Endothelial cell of umbilical vein (primary cell): ENCODE measurements at regions not wholly inside any gene's neighbourhood (a gene's known extent, or its start where the extent isn't known, plus 50 kb on each side); places are given as distances from the start of the nearest gene placed in this dataset.

Experiments used
- BruUV-seq: library from RNA; stranded (reverse); fragments of 400-500 nt; replicated peaks from 2 replicates; lab custom pipeline; 2021; lab: Mats Ljungman, UMichigan
- CTCF ChIA-PET: fragments of 300-600, 350-600 bp; sonication (Branson Sonifier 250); formaldehyde crosslinking; loops from one replicate; lab custom pipeline; 2021; ENCODE audit warnings: antibody characterized with exemption, inconsistent platforms; lab: Charles Lee
- POLR2A ChIA-PET: fragments of 300-600, 350-600 bp; sonication (Branson Sonifier 250); formaldehyde crosslinking; loops from one replicate; lab custom pipeline; 2021; ENCODE audit warnings: antibody characterized with exemption, inconsistent platforms; lab: Charles Lee
- DNase-seq: peaks from one replicate; pipeline ENCODE4 v3.0.0-alpha.2; 2011; ENCODE audit warnings: low read depth, low spot score
- FAIRE-seq: peaks from 2 replicates; lab custom pipeline; 2011; peaks lifted over from hg19 to GRCh38; lab: Jason Lieb, UNC
- H2AFZ ChIP-seq: 2 replicates; pipeline ENCODE4 v1.6.0; 2012; ENCODE audit warnings: low read depth, low read length, control low read depth, inconsistent platforms
- H3K27ac ChIP-seq: 2 replicates; pipeline ENCODE4 v1.5.1; 2011; ENCODE audit warnings: low read depth, mild to moderate bottlenecking, control low read depth, low read length, moderate library complexity; ENCODE audit not compliant: insufficient read depth
- H3K27me3 ChIP-seq, 2 experiments: 2 replicates each; pipeline versions ENCODE4 v1.6.0 to v1.6.1; 2011; ENCODE audit warnings: low read length in 2 of 2, mixed read lengths in 1 of 2; ENCODE audit not compliant: control insufficient read depth in 2 of 2, insufficient read depth in 2 of 2
- H3K36me3 ChIP-seq, 2 experiments: 2 replicates in 1 of 2; 3 replicates in 1 of 2; pipeline ENCODE4 v1.5.1; 2011; ENCODE audit warnings: low read length in 2 of 2, mild to moderate bottlenecking in 1 of 2, moderate library complexity in 1 of 2; ENCODE audit not compliant: control insufficient read depth in 2 of 2, insufficient read depth in 2 of 2; ENCODE audit errors: extremely low read depth in 1 of 2
- H3K4me1 ChIP-seq: 3 replicates; pipeline ENCODE4 v1.5.1; 2011; ENCODE audit warnings: mild to moderate bottlenecking, low read length; ENCODE audit not compliant: control insufficient read depth, insufficient read depth; ENCODE audit errors: extremely low read depth
- H3K4me2 ChIP-seq: 2 replicates; pipeline ENCODE4 v1.6.1; 2011; ENCODE audit warnings: low read length, control low read depth, mixed read lengths; ENCODE audit not compliant: insufficient read depth
- H3K4me3 ChIP-seq, 3 experiments: fragments of 200-600 bp in 1 of 3; sonication (generic), shearing (Covaris generic) in 1 of 3; replicated peaks in 1 of 3; 2 replicates each; pipeline ENCODE4 v1.5.1; 2011 to 2016; ENCODE audit warnings: control low read depth in 3 of 3, low read length in 3 of 3, mild to moderate bottlenecking in 2 of 3, inconsistent platforms in 1 of 3, low read depth in 1 of 3, moderate library complexity in 1 of 3; ENCODE audit not compliant: insufficient read depth in 1 of 3
- H3K79me2 ChIP-seq: 2 replicates; pipeline ENCODE4 v1.6.0; 2012; ENCODE audit warnings: low read length, inconsistent platforms; ENCODE audit not compliant: control insufficient read depth, insufficient read depth
- H3K9ac ChIP-seq: replicated peaks from 2 replicates; pipeline ENCODE3; 2011; ENCODE audit warnings: low read length, control low read depth; ENCODE audit not compliant: insufficient read depth; ENCODE audit errors: extremely low read depth
- H3K9me1 ChIP-seq: replicated peaks from 3 replicates; pipeline ENCODE4 v1.6.0; 2011; ENCODE audit warnings: mild to moderate bottlenecking, low read length; ENCODE audit not compliant: control insufficient read depth, insufficient read depth; ENCODE audit errors: extremely low read depth
- H3K9me3 ChIP-seq: replicated peaks from 2 replicates; pipeline ENCODE4 v1.5.1; 2012; ENCODE audit warnings: low read length, inconsistent platforms; ENCODE audit not compliant: control insufficient read depth, insufficient read depth
- H4K20me1 ChIP-seq: replicated peaks from 2 replicates; pipeline ENCODE3; 2011; ENCODE audit warnings: mild to moderate bottlenecking, low read length; ENCODE audit not compliant: control insufficient read depth, insufficient read depth; ENCODE audit errors: extremely low read depth
- EZH2 ChIP-seq: IDR thresholded peaks from 2 replicates; pipeline ENCODE4 v1.6.1; 2012; ENCODE audit warnings: borderline replicate concordance, low read depth, mild to moderate bottlenecking, moderate library complexity, low read length, inconsistent platforms; ENCODE audit not compliant: severe bottlenecking
- FOS ChIP-seq: IDR thresholded peaks from 2 replicates; pipeline ENCODE4 v1.6.1; 2011; ENCODE audit warnings: mild to moderate bottlenecking, low read length, moderate library complexity, borderline replicate concordance; ENCODE audit not compliant: insufficient read depth
- GATA2 ChIP-seq: IDR thresholded peaks from 2 replicates; pipeline ENCODE4 v1.7.0; 2011; ENCODE audit warnings: low read depth, mild to moderate bottlenecking, moderate library complexity, mixed read lengths, low read length; ENCODE audit not compliant: insufficient read length, insufficient read depth
- JUN ChIP-seq: IDR thresholded peaks from 2 replicates; pipeline ENCODE4 v1.6.1; 2011; ENCODE audit warnings: borderline replicate concordance, low read depth; ENCODE audit not compliant: insufficient read length, insufficient read depth
- MYC ChIP-seq: IDR thresholded peaks from one replicate; pipeline ENCODE4 v1.6.1; 2011; ENCODE audit warnings: mild to moderate bottlenecking, low read depth, low read length
- POLR2A ChIP-seq: IDR thresholded peaks from 2 replicates; pipeline ENCODE4 v1.6.1; 2012; ENCODE audit warnings: low read depth, mild to moderate bottlenecking, control low read depth, low read length
- POLR2AphosphoS5 ChIP-seq: IDR thresholded peaks from 2 replicates; pipeline ENCODE4 v1.6.1; 2012; ENCODE audit warnings: low read depth, mild to moderate bottlenecking, control low read depth, low read length, moderate library complexity; ENCODE audit not compliant: insufficient read depth
- dilution Hi-C: fragments of 300-500 bp; cut with MboI; formaldehyde crosslinking; loops from one replicate; pipeline ENCODE4 v1.15.0; 2019; ENCODE audit warnings: low sequenced_read_pairs; ENCODE audit not compliant: extremely low pct_ligation_motif_present
- intact Hi-C: fragments of 100-400 bp; cut with micrococcal nuclease; formaldehyde crosslinking; loops from one replicate; pipeline ENCODE4 v1.10.0; 2022
- TF ChIP-seq, protein P1 (sequence below), 2 donors: IDR thresholded peaks; 1 replicate in 1 of 2; 2 replicates in 1 of 2; pipeline ENCODE4 v1.5.1; 2011; ENCODE audit warnings: low read length in 2 of 2, mild to moderate bottlenecking in 2 of 2, moderate library complexity in 2 of 2, control low read depth in 1 of 2, inconsistent platforms in 1 of 2, low read depth in 1 of 2; ENCODE audit not compliant: insufficient read depth in 1 of 2; ENCODE audit errors: extremely low read depth in 1 of 2
- TF ChIP-seq, protein P2 (sequence below): IDR thresholded peaks from 2 replicates; pipeline ENCODE4 v1.6.1; 2011; ENCODE audit not compliant: insufficient read depth, insufficient read length

DNA sequence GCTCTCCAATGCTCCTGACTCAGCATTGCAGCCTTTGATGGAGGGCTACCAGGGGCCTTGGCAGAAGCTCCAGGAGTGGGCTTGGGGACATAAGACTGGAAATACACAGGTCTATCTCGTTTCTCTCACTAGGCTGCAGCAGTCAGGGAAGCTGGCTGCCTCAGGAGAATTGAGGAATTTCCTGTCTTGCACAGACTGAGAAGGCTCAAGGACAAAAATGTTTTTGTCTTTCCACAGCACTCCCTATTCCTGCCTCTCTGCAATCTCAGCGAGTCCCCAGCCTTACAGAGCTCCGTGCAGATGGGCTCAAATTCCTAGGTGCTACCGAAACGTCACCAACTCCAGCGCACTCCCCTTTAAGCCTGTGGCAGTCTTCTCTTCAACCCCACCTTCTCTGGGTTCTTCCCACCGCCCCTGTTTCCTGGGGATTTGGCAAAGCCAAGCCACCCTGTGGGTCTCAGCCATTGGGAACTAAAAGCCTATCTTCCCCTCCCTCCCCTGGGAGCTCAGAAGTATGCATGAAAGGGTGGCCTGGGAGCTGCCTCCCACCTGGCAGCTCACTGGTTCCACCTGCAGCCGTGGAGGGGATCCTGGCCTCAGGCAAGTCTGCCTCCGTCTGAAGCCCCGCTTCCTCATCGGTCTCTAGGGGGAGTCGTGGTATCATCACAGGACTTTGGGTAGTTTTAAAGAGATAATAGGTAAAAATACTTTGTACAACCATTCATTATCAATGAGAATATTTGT is 322.6 kb upstream of the FRG2C start:
- Histone ChIP-seq H3K9me1 (no peaks in the 10 kb centered on the region), H3K9me3 (no peaks in the 10 kb centered on the region), H3K4me3 (no peak overlapping the region), H3K27ac (no peak overlapping the region), H3K36me3 (no peaks in the 10 kb centered on the region), H3K4me1 (no peaks in the 10 kb centered on the region), H3K79me2 (no peaks in the 10 kb centered on the region), H3K9ac (no peak overlapping the region), H4K20me1 (no peaks in the 10 kb centered on the region), H3K27me3 (no peaks in the 10 kb centered on the region), H2AFZ (no peak overlapping the region), H3K4me2 (no peak overlapping the region)
- no peak for DNase-seq
- no peak for TF ChIP-seq JUN
- TF ChIP-seq, protein P1, sequence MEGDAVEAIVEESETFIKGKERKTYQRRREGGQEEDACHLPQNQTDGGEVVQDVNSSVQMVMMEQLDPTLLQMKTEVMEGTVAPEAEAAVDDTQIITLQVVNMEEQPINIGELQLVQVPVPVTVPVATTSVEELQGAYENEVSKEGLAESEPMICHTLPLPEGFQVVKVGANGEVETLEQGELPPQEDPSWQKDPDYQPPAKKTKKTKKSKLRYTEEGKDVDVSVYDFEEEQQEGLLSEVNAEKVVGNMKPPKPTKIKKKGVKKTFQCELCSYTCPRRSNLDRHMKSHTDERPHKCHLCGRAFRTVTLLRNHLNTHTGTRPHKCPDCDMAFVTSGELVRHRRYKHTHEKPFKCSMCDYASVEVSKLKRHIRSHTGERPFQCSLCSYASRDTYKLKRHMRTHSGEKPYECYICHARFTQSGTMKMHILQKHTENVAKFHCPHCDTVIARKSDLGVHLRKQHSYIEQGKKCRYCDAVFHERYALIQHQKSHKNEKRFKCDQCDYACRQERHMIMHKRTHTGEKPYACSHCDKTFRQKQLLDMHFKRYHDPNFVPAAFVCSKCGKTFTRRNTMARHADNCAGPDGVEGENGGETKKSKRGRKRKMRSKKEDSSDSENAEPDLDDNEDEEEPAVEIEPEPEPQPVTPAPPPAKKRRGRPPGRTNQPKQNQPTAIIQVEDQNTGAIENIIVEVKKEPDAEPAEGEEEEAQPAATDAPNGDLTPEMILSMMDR (IDR thresholded peaks at IDR 0.05; ENCODE audit: extremely low read depth in 1 of 2, insufficient read depth in 1 of 2, low read depth in 1 of 2, low read length in 2 of 2): no peak
- no peak for TF ChIP-seq GATA2
- no peak for TF ChIP-seq FOS
- TF ChIP-seq MYC: no peak
- no peak for TF ChIP-seq POLR2A
- TF ChIP-seq, protein P2, sequence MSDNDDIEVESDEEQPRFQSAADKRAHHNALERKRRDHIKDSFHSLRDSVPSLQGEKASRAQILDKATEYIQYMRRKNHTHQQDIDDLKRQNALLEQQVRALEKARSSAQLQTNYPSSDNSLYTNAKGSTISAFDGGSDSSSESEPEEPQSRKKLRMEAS: no peak
- no peak for TF ChIP-seq EZH2
- TF ChIP-seq POLR2AphosphoS5: no peak
- POLR2A ChIA-PET: no interaction called here
- intact Hi-C loops: no loop called here
- FAIRE-seq: no peak
- dilution Hi-C loops: no loop called here
- BruUV-seq: no TSS peak
- CTCF ChIA-PET: no interaction called here
